Testis (tissue), 2 donors: ENCODE measurements at regions not wholly inside any gene's neighbourhood (a gene's known extent, or its start where the extent isn't known, plus 50 kb on each side); places are given as distances from the start of the nearest gene placed in this dataset.

ENCODE experiments used
- POLR2A ChIP-seq: fragments of 450-650 bp; IDR thresholded peaks from one replicate; pipeline ENCODE4 v1.6.1; 2017; ENCODE audit warnings: antibody characterized with exemption, mild to moderate bottlenecking, moderate library complexity
- TF ChIP-seq, protein P1 (sequence below), 3 experiments: fragments of 450-650 bp in 2 of 3; fragments of 200-600 bp in 1 of 3; sonication (generic) in 1 of 3; IDR thresholded peaks; one replicate each; pipeline ENCODE4 v1.5.1; 2016 to 2019; ENCODE audit warnings: antibody characterized with exemption in 3 of 3, mild to moderate bottlenecking in 2 of 3, moderate library complexity in 1 of 3

DNA sequence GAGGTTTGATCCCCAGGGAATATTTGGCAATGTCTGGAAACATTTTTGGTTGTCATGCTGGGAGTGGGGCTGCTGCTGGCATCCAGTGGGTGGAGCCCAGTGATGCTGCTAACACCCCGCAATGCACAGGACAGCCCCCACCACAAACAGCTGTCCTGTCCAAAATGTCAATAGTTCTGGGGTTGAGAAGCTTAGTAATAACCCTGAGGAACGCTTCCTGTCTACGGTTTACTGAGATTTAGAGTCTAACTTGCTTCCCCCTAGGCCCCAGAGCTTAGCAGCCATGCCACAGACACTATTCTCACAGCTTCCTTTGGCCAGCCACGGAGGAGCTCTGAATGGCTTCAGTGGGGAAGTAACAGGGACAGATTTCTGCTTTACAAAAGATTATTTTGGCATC, 66.5 kb downstream of the MSX2 start:
- TF ChIP-seq, protein P1, sequence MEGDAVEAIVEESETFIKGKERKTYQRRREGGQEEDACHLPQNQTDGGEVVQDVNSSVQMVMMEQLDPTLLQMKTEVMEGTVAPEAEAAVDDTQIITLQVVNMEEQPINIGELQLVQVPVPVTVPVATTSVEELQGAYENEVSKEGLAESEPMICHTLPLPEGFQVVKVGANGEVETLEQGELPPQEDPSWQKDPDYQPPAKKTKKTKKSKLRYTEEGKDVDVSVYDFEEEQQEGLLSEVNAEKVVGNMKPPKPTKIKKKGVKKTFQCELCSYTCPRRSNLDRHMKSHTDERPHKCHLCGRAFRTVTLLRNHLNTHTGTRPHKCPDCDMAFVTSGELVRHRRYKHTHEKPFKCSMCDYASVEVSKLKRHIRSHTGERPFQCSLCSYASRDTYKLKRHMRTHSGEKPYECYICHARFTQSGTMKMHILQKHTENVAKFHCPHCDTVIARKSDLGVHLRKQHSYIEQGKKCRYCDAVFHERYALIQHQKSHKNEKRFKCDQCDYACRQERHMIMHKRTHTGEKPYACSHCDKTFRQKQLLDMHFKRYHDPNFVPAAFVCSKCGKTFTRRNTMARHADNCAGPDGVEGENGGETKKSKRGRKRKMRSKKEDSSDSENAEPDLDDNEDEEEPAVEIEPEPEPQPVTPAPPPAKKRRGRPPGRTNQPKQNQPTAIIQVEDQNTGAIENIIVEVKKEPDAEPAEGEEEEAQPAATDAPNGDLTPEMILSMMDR (IDR thresholded peaks at IDR 0.05) = no peak
- no peak for TF ChIP-seq POLR2A
